ENCODE measurements at regions not wholly inside any gene's neighbourhood (a gene's known extent, or its start where the extent isn't known, plus 50 kb on each side); places are given as distances from the start of the nearest gene placed in this dataset.

- no peak for TF ChIP-seq POLR2A (IDR thresholded peaks at IDR 0.05)
- TF ChIP-seq CTCF (IDR thresholded peaks at IDR 0.05) = no peak
Observed at GRCh38 chr2:220374282-220374681, 746.9 kb downstream of the SLC4A3 start.
